Fibroblast of skin of left quadriceps (primary cell): ENCODE measurements at regions not wholly inside any gene's neighbourhood (a gene's known extent, or its start where the extent isn't known, plus 50 kb on each side); places are given as distances from the start of the nearest gene placed in this dataset.

Experiments used
- DNase-seq, 2 experiments: peaks; one replicate each; pipeline ENCODE4 v3.0.0-alpha.2; 2013; ENCODE audit warnings: low read depth in 2 of 2

DNA sequence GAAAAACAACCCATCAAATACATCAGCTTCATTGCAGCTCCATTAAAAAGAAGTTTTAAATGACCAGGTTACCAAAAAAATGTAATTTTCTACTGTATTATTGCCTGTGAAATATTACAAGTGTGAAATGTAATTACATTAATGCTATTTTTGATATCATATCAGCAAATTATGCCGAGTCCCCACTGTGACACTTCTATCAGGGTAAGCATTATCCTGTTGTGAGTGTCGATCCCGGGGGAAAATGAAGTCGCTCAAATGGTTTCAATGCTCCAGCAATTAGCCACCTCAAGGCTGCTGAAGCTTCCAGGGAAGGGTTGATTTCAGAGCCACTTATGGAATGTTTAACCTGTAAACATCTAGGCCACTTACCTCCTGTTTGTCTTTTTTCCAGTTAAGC is 70.4 kb downstream of the RCN1 start:
- DNase-seq = no peak

DNA sequence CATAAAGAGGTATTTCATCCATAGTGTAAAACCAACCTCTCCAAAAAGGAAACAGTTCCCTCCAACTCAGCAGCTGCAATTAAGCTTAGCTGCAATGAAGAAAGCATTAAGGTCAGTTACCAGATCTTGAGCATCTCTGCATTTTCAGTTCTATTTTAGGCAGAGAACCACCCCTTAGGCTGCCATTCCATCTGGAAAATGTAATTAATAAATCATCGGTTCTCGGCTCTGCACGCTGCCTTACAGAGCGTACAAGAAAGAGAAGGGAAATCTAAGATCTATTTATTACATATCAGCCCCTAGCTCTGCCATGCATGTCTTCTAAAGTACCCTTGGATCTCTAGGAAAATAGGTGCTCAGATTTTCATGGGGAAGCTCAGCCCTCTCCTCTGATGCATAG is 71.5 kb downstream of the RCN1 start:
- DNase-seq = no peak

DNA sequence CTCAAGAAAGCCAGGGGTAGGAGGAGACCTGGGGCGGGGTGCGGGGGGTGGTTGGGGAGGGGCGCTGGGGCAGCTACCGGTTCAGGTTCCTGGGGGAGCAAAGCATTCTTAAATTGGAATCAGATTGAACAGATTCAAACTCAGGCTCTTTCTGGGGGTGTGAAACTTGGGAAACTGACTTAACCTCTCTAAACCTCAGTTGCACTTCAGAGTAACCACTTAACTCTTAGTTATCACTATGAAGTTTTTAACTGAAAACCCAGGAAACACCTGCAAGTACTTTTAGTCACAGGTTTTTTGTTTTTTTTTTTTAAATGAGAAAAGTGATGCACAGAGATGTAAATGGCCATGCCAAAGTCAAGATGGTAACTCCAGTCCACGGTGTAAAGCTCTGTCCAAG is 72.0 kb downstream of the RCN1 start:
- no peak for DNase-seq

DNA sequence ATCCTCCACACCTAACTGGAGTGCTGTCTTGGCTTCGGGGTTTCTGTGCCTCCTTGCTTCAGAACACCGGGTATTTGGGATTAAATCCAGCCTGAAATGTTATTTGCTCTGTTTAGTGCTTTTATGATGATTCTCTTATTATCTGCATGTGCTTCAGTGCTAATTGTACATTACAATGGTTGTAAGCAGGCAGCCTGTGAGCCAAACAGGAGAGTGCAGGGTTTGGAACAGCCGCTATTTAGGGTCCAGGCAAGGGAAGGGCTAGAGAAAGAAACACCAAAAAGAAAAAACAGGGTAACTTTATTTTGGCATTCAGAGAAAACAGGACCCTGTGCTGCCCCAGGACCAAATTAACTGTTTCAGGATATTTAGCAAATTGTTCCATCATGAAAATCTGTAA is 72.7 kb downstream of the RCN1 start:
- DNase-seq = no peak

DNA sequence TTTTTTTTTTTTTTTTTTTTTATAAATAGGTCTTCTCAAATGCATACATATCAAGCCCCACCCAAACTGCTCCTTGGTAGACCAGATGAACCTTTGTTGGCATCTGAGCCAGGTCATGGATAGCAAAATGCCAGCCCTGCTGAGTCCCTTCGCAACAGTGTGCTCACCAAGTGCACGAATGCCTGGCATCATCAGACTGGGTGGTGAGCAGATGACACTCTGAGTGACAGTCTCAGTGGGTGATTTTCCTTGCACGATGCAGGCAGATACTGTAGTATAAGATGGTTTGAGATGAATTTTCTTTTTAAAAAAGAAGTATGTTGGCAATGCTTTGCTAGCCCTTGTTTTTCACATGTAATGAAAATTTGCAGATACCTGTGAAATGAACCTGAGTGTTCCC is 74.0 kb downstream of the RCN1 start:
- no peak for DNase-seq

DNA sequence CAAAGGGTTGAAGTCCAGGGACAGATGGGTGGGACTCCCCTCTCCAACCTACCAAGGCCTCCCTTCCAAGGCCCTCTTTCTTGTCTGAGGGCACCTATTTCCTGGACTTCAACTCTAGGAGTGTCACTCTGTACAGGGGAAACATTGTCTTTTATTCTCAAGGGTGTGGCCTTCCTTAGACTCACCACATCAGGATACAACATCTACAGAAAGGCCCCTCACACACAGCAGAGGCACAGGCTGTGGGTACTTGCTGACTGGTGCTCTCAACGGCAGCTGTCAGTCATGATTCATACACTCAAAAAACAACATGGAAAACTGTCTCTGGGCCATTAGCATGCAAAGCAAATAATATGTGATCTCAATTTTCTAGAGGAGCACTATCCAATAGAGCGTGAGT is 78.0 kb downstream of the RCN1 start:
- no peak for DNase-seq

DNA sequence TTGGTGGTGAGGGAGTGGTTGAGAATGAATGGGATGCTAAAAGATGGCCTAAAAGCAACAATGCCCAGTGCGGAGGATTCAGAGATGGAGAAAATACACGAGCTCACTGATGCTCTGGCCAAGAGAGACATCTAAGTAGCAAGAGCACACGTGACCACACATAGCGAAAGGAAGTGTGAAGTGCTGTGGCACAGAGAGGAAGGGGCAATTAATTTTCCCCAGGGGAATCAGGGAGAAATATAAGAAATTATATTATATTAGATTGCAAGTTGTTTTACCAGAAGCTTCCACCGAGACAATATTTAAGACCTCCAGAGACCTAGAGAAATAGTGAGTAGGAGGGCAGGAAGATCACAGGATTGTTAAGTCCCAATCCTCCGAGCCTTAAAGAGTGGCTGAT is 80.6 kb downstream of the RCN1 start:
- DNase-seq = no peak

DNA sequence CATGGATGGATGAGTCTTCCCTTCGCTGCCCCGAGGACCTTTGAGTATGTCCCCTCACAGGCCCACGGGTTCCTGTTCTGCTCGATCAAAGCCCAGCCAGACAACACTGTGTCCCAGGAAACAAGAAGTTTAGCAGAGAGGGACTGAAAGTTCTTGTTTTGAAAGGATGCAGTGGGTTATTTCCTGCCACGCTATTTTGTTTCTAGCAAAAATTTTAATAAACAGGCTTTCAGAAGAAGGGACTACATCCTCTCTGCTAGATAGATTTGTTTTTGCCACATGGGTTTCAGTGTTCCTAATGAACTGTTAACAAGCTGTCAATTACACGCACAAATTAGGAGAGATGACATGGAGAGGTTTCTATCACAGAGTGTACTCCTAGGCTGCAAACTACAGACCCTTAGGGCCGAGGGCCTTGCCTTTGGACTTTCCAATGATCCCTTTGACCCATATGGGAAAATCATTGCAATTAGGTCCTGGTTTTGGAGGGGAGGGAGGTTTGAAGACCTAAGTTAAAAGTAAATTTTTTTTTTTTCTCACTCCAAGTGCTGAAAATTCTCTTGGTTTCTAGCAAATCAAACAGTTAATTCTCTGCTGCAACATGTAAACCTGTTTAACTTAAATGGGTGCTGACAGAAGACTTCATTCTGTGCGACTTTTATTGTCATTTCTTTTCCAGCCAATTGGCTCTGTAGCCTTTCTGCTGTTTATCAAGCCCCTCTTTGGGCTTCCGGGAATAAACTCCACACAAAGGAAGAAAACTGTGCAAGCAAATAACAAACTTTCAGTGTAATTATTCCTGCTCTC is 81.4 kb downstream of the RCN1 start:
- DNase-seq = no peak

DNA sequence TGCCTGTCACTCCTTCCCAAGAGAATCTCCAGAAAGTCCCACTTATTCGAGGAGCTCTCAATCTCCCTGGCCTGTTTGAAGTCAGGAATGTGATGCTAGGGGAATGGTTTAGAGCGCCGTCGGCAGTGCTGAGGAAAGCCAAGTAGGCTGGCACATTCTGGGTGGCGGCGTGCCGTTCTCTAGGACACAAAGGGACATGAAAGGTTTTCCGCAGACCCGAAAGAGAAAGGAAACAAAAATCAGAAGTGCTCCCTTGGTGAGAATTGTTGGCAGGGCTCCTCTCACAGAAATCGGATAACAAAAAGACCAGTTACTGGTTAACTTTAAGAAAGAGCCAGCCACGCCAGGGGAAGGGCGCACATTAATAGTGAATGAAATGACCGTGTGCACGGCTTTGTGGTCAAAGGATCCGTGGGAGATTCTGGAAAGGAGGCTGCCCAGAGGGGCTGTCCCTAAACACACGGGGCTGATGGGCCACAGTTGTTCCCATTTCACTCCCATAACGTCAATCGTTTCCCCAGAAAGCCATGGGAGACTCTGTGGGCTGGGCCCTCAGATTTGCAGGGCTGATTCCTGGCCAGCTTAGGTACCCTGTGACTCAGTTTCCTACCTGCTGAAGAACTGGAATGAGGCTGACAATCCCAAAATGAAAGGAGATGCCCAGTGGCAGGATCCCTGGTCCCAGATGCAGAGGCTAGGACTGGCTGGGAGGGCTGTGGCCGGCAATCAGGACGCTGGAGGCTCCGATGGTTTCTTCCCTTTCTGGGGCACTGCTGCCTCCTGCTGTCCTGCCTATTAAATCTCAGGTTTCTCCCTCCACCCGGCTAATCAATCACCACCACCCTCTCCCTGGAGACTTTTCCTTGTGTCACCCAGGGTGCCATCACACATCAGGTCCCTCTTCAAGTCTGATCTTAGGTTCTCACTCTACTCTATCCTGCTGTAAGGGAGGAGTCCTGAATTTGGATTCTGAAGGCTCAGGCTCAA is 82.3 kb downstream of the RCN1 start:
- peak; percentile 21 to 23 for DNase-seq

DNA sequence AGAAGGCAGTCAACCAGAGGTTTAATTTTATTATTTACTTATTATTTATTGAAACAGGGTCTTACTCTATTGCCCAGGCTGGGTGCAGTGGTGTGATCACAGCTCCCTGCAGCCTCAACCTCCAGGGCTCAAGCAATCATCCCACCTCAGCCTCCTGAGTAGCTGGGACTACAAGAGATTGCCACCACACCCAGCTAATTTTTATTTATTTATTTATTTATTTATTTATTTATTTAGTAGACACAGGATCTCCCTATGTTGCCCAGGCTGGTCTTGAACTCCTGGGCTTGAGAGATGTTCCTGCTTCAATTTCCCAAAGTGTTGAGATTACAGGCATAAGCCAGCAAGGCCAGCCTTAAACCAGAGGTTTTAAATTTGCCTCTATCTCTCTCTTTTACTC is 83.1 kb downstream of the RCN1 start:
- no peak for DNase-seq

DNA sequence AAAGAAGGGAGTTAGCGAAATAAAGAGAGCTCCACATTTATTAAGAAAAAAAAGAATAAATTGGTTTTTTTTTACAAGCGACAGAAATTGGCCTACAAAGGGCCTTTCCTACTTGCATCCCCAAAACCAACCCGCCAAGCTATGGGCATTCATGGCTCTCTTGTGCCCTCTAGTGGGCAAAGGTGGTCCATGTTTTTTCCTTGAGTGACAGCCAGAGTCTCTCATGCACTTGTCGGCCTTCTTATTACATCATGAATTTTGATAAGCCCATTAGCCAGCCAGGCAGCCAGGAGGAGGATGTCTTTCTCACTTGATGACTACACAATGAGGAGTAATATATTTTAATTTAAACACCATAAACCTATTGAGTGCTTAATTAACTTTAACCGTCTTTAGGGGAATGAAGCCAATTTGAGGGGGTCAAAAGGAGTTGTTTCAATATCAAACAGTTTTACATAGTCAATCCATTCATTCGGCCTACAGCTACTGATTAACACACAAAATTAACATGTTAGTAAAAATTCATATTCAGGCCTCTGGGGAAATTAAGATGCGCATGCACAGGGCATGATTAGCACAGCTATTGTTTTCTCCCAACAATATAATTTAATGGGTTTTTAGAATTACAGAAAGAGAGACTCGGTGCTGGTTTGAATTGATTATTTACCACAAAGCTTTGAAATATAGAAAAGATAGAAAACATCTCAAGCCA is 85.5 kb downstream of the RCN1 start:
- peak; percentile 60 to 62 for DNase-seq

DNA sequence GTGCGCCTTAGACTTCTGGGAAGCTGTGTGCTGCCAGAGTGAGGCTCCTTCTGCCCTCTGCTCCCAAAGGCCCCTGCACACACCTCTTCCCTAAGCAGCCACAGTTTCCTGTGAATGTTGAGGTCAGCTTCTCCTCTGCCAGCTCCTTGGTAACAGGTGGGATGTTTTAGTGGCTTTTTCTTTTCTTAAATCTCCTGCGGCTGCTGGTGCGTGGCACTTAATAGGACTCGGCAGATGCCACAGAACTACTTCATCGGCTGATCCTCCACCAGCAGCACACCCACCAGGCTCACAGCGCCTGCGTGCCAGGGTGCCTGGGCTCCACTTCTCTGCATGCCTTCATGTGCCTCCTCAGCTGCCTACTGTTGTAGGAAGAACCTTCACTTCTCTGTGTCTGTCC is 87.8 kb downstream of the RCN1 start:
- DNase-seq = no peak

DNA sequence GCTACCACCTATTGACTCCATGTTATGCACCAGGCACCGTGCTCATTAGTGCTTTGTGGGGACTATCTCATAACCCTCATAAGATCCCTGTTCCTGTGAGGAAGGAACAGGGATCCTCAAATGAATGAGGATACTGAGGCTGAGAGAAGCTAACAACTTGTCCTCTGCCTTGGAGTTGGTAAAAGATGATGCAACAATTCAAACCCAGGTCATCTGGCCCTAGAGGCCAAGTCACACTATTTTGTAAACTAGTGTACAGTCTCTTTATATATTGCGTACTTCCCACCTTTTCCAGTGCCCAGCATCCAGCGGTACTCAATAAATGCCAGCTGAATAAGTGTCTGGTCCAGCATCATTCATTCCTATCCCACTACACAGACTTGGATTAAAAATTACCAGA is 92.6 kb downstream of the RCN1 start:
- DNase-seq = no peak

DNA sequence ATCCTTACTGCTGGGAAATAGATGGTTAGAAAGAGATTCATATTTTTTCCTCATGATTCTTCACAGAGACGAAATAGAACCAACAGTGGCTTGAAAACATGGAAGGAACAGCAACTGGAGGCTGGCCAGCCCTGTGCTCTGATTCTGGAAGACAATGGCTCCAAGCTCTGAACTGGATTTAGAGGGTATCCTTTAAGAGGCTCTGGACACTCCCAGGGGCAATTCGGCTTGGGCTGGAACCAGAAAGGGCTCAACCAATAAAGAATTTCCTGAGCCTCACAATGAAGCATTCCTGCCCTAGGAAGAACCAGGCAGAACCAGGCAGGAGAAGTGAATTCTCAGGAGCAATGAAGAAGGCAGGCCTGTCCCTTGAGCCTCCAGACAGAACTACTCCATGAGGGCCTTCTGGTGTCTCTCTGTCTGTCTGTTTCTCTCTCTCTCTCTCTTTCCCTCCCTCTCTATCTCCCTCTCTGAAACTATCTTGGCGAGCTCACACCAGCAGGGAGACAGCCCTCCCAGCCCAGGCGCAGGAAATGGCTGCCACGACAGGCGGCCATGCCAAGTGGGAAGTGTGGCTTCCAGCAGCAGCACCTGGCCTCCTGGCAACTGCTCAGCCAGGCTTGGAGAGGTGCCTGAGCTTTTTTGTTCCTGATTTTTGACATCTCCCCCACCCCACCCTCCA is 93.3 kb downstream of the RCN1 start:
- no peak for DNase-seq

DNA sequence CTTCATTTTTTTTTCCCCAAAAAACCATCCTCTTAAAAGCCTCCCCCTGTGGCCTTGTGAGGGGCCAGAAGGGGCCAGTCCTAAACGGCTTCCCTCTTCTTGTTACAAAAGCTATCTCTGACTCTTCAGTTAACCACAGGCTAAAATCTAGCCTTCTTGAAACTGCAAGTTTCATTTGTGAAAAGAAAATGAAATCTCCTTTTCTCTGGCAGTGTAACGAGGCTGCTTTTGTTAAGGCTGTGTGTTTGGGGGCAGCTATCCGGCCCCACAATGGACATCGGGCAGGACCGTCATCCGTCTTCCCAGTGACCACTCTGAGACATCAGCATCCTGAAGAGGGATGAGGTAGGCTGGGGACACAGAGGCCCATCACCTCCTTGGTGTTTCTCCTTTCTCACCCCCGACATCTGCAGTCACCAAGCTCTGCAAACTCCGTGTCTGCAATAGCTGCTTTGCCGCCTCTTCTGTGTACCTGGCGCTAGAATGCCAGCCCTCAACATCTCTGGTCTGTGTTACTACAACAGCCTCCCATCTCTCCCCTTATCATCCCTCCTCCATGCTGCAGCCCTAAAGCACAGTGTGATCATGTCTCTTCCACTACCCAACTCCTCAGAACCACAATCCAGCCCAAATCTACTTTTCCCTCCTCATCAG is 94.0 kb downstream of the RCN1 start:
- DNase-seq = no peak

DNA sequence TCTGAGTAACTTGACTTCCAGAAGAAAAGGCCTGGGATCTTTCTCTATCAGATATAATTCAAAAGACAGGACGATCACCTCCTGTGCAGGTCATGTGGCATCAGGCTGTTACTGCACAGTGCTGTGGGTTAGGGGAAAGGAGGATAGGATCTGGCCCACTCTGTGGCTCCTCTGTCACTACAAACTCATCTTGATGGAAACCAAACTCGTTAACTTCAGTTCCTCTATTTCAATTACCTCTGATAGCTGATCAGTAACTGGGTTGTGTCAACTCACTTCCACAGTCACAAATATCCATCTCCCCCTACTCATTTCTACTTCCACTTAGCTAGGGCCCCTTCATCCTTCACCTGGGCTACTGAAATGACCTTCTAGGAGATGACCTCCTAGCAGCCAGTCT is 95.2 kb downstream of the RCN1 start:
- DNase-seq = no peak

DNA sequence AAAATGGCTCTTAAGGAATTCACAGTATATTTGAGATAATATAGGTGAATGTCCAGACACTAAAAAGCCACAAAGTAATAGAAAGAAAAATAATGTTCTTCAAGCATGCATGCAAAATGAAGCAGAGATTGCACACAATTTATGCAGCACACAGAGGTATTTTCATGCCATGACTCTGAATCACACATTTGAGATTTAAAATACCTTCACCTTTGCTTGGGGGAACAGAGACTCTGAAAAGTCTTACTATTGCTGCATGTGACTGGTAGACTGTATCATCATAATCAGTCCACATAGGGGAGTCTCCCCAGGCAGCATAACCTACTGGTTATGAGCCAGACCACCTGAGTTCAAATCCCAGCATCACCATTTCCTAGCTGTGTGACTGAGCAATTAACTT is 96.2 kb downstream of the RCN1 start:
- DNase-seq = no peak

DNA sequence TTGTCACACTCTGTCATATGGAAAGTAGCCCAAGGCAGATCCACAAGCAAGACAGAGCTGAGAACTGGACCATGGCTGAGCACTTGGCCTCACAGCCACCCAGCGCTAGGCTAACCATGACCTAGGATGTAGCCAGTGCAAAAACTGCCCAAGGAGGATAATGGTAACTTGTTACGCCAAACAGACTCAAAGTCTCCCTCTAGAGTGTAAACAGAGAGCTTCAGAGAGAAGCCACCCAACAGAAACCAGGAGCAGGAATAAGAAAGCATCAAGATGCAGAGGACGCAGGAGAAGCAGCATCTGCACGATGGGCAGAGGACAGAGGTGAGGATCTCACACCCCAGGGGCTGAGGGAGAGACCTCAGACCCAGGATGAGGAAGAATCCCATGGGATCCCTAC is 97.9 kb downstream of the RCN1 start:
- DNase-seq = no peak

DNA sequence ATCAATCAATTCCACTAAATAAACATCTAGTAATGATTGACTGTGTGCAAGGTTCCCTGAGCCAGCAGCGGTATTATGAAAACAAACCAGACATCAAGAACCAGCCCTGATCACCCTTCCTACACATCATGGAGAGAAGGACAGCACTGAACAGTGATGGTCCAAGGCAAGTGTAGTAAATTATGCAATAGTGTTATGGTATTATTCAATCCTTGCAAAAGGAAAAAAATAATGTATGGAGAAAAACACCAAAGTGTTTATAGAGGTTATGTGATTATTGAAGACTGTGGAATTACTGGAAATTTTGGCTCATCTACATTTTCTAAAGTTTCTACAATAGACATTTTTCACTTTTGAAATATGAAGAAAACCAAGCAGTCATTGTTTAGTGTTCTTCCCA is 105.3 kb downstream of the RCN1 start:
- no peak for DNase-seq

DNA sequence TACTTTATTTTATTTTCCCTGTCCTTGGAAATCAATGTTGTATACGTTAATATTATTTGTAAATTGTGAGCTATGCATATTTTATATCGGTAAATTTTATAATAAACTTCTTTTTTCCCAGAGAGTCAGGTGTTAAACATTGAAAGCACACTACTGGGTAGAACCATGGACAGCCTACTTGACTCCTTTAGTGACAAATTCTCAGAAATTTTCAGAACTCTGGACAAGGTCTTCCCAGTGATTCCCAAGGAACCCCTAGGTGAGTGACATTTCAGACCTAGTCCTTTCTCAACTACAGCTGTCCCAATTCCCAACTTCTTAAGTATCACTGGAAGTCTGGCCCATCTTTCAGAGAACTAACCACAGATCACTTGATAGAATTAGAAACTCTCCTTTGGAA is 107.2 kb downstream of the RCN1 start:
- no peak for DNase-seq

DNA sequence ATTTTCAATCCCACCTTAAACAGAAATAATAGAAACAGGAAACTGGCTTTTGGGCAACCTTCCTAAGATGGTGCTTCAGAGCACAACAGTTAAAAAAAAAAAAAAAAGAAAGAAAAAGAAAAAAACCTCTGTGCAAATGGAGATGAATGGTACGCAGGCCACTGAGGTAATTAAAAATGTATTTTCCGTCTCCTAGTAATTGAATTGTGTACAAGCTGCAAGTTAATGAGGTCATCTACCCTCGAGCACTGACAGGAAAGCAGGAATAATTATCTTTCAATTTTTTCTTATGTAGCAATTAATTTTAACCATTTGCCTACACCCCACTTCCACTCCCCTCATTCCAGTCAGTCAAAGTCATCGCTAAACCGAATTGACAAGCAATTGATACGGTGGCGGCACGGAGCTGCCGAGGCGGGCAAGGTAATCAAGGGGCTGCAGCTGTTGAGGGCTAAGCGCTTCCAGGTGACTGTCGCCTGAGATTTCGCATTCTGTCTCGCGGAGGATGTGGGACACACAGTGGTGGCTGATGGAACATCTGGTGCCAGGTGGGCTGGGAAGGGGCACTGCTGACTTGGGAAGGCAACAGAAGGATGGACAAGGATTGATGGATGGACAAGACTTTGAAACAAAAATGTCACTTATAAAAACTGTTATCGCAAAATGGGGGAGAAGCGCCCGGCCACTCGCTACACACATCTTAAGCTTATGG is 109.4 kb downstream of the RCN1 start:
- DNase-seq = no peak
